ENCODE measurements at regions not wholly inside any gene's neighbourhood (a gene's known extent, or its start where the extent isn't known, plus 50 kb on each side); places are given as distances from the start of the nearest gene placed in this dataset.

- Histone ChIP-seq H3K4me3 (ENCODE audit: low read length in 3 of 3) (no peak overlapping the region), H3K4me1 (ENCODE audit: control insufficient read depth in 2 of 3, insufficient read depth in 2 of 3, low read depth in 1 of 3, low read length in 3 of 3) (no peaks in the 10 kb centered on the region), H3K9ac (ENCODE audit: low read length in 3 of 3) (no peak overlapping the region), H3K36me3 (ENCODE audit: control insufficient read depth in 2 of 3, insufficient read depth in 3 of 3, low read length in 3 of 3) (no peaks in the 10 kb centered on the region), H3K27ac (ENCODE audit: low read depth in 2 of 2, low read length in 2 of 2) (no peak overlapping the region), H3K27me3 (ENCODE audit: control insufficient read depth, insufficient read depth, low read length) (no peaks in the 10 kb centered on the region), H3K9me3 (ENCODE audit: control insufficient read depth in 2 of 3, insufficient read depth in 1 of 3, low read length in 3 of 3) (no peaks in the 10 kb centered on the region)
- no peak for FAIRE-seq
- intact Hi-C loops (cut with DNase I) = no loop called here
- no peak for DNase-seq
- no peak for TF ChIP-seq CTCF (IDR thresholded peaks at IDR 0.05; ENCODE audit: borderline replicate concordance, extremely low read depth, insufficient read depth)
Observed at GRCh38 chr12:89091293-89091841, 260.9 kb downstream of the DUSP6 start.

GRCh38 chr12:89089264-89089663 is 263.0 kb downstream of the DUSP6 start:
- peak in 1 of 5 donors; percentile 29 for DNase-seq
- intact Hi-C loops (cut with DNase I) = no loop called here
- TF ChIP-seq CTCF (IDR thresholded peaks at IDR 0.05; ENCODE audit: borderline replicate concordance, extremely low read depth, insufficient read depth) = no peak
- H3K4me3 ChIP-seq (ENCODE audit: low read length in 3 of 3) = no peak overlapping the region
- no peak for FAIRE-seq
- H3K27me3 ChIP-seq (ENCODE audit: control insufficient read depth, insufficient read depth, low read length) = no peaks in the 10 kb centered on the region
- no peak overlapping the region for H3K27ac ChIP-seq (ENCODE audit: low read depth in 2 of 2, low read length in 2 of 2)
- H3K4me1 ChIP-seq (ENCODE audit: control insufficient read depth in 2 of 3, insufficient read depth in 2 of 3, low read depth in 1 of 3, low read length in 3 of 3) = no peaks in the 10 kb centered on the region
- no peaks in the 10 kb centered on the region for H3K36me3 ChIP-seq (ENCODE audit: control insufficient read depth in 2 of 3, insufficient read depth in 3 of 3, low read length in 3 of 3)
- no peaks in the 10 kb centered on the region for H3K9me3 ChIP-seq (ENCODE audit: control insufficient read depth in 2 of 3, insufficient read depth in 1 of 3, low read length in 3 of 3)
- no peak overlapping the region for H3K9ac ChIP-seq (ENCODE audit: low read length in 3 of 3)

GRCh38 chr12:89087876-89088275 is 264.4 kb downstream of the DUSP6 start:
- no peak overlapping the region for H3K27ac ChIP-seq (ENCODE audit: low read depth in 2 of 2, low read length in 2 of 2)

More at GRCh38 chr12:89087876-89088275, 264.4 kb downstream of the DUSP6 start:
- H3K4me1 ChIP-seq (ENCODE audit: control insufficient read depth in 2 of 3, insufficient read depth in 2 of 3, low read depth in 1 of 3, low read length in 3 of 3) = no peaks in the 10 kb centered on the region
- intact Hi-C loops (cut with DNase I) = no loop called here
- no peak overlapping the region for H3K4me3 ChIP-seq (ENCODE audit: low read length in 3 of 3)
- no peak for TF ChIP-seq CTCF (IDR thresholded peaks at IDR 0.05; ENCODE audit: borderline replicate concordance, extremely low read depth, insufficient read depth)
- FAIRE-seq (no peak), DNase-seq (no peak)
- no peak overlapping the region for H3K9ac ChIP-seq (ENCODE audit: low read length in 3 of 3)
- H3K9me3 ChIP-seq (ENCODE audit: control insufficient read depth in 2 of 3, insufficient read depth in 1 of 3, low read length in 3 of 3) = no peaks in the 10 kb centered on the region
- no peaks in the 10 kb centered on the region for H3K36me3 ChIP-seq (ENCODE audit: control insufficient read depth in 2 of 3, insufficient read depth in 3 of 3, low read length in 3 of 3)
- no peaks in the 10 kb centered on the region for H3K27me3 ChIP-seq (ENCODE audit: control insufficient read depth, insufficient read depth, low read length)

Measured in kidney (tissue), 13 donors.